ENCODE measurements at regions not wholly inside any gene's neighbourhood (a gene's known extent, or its start where the extent isn't known, plus 50 kb on each side); places are given as distances from the start of the nearest gene placed in this dataset.

DNA sequence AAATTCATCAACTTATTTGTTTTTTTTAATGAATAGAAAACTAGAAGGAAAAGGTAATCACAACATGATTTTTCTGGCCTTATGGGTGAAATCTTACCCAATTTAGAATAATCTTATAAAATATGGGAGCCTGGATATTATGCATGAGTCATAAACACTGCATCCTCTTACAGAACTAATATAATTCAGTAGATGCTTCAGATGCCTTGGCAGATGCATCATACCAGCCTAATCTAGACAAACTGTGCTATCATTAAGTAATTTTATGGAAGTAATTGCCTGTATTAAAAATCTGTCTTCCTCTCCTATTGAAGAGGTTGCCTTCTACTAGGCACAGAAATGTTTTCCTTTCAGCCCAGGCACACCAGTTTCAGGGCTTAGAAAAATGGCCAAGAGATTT is 2384.6 kb upstream of the WWC1 start:
- no peak for DNase-seq (ENCODE audit: low spot score)
- in situ Hi-C loops (cut with MboI; ENCODE audit: low pct_unique_long_range_greater_than_20kb, low sequenced_read_pairs, unreplicated experiment) = no loop called here
- TF ChIP-seq, protein P1, sequence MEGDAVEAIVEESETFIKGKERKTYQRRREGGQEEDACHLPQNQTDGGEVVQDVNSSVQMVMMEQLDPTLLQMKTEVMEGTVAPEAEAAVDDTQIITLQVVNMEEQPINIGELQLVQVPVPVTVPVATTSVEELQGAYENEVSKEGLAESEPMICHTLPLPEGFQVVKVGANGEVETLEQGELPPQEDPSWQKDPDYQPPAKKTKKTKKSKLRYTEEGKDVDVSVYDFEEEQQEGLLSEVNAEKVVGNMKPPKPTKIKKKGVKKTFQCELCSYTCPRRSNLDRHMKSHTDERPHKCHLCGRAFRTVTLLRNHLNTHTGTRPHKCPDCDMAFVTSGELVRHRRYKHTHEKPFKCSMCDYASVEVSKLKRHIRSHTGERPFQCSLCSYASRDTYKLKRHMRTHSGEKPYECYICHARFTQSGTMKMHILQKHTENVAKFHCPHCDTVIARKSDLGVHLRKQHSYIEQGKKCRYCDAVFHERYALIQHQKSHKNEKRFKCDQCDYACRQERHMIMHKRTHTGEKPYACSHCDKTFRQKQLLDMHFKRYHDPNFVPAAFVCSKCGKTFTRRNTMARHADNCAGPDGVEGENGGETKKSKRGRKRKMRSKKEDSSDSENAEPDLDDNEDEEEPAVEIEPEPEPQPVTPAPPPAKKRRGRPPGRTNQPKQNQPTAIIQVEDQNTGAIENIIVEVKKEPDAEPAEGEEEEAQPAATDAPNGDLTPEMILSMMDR (IDR thresholded peaks at IDR 0.05; ENCODE audit: extremely low read depth, insufficient read depth, missing control alignments) = no peak

DNA sequence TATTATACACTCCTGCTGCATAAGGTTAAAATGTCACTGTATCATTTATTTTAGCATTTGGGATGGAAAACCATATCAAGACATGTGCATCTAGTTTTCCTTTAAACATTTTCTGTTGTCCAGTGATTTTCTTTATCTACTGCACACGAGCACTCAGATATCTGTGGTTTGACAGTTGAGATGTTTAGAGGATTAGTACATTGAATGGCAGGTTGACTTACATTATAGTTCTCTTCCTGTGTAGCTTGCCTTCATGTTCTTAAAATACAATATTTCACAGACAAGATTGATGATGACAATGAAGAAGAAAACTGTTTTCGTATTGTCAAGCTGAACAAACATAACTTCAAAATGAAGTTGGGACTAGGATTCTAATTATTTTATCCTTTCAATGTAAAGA is 2378.4 kb upstream of the WWC1 start:
- in situ Hi-C loops (cut with MboI; ENCODE audit: low pct_unique_long_range_greater_than_20kb, low sequenced_read_pairs, unreplicated experiment) = no loop called here
- TF ChIP-seq, protein P1 (IDR thresholded peaks at IDR 0.05; ENCODE audit: extremely low read depth, insufficient read depth, missing control alignments) = no peak
- DNase-seq (ENCODE audit: low spot score) = no peak

DNA sequence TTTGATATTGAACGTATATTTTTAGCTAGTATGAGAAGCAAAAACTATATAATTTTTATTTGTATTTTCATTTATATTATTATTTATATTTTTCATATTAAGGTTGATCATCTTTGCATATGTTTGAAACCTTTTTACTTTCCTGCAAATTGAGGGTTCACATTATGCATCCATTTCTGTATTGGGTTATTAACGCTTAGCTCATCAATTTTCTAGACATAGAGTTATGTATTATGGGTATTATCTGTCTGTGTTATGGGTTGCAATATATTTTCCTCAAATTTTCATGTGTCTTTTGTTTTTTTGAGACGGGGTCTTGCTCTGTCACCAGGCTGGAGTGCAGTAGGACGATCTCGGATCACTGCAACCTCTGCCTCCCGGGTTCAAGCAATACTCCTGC is 2377.0 kb upstream of the WWC1 start:
- DNase-seq (ENCODE audit: low spot score) = no peak
- in situ Hi-C loops (cut with MboI; ENCODE audit: low pct_unique_long_range_greater_than_20kb, low sequenced_read_pairs, unreplicated experiment) = no loop called here
- TF ChIP-seq, protein P1 (IDR thresholded peaks at IDR 0.05; ENCODE audit: extremely low read depth, insufficient read depth, missing control alignments) = no peak

DNA sequence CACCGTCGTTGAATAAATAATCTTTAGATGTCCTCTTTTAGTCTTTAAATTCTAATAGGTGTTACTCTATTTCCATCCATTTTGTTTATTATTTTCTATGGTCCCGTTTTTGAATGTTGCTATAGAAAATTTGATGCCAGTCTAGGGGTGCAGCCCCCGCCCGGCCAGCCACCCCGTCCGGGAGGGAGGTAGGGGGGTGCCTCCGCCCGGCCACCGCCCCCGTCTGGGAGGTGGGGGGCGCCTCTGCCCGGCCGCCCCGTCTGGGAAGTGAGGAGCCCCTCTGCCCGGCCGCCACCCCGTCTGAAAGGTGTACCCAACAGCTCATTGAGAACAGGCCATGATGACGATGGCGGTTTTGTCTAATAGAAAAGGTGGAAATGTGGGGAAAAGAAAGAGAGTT is 2372.2 kb upstream of the WWC1 start:
- no peak for DNase-seq (ENCODE audit: low spot score)
- in situ Hi-C loops (cut with MboI; ENCODE audit: low pct_unique_long_range_greater_than_20kb, low sequenced_read_pairs, unreplicated experiment) = no loop called here

DNA sequence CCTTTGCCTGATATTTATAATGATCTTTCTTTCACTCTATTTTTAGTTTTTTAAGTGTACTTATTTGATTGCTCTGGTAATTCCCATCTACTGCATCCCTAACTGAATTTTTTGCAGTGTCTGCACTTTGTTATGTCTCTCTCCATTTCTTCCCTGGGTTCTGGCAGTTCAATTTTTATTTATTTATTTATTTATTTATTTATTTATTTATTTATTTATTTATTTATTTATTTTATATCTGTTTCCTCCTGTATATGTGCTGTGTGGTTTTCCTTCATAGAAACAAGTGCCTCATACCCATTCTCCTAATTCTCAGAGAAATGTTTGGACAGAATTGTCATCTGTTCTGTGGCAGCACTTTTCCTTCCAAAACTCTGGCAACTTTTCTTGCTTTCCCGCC is 2370.8 kb upstream of the WWC1 start:
- no peak for DNase-seq (ENCODE audit: low spot score)
- TF ChIP-seq, protein P1 (IDR thresholded peaks at IDR 0.05; ENCODE audit: extremely low read depth, insufficient read depth, missing control alignments) = no peak
- in situ Hi-C loops (cut with MboI; ENCODE audit: low pct_unique_long_range_greater_than_20kb, low sequenced_read_pairs, unreplicated experiment) = no loop called here

More for the DNA sequence above, 2372.2 kb upstream of the WWC1 start:
- TF ChIP-seq, protein P1 (IDR thresholded peaks at IDR 0.05; ENCODE audit: extremely low read depth, insufficient read depth, missing control alignments) = no peak

DNA sequence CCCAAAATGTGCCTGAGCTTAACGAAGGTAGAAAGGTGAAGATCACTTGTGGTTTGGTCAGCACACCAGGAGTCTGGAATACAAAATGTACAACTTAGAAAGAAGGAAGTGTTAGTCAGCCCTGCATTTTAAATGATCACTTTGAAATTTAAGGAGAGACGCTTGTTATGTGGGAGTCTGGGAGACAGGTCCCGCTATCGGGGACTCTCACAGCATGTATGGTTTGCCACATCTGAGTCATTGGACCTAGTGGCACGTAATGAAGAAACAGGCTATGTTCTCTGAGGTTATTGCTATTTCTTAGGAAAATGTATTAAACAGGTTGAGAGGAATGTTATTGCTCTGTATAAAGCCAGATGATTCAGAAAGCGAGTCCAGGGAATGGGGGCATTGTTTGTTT is 2362.5 kb upstream of the WWC1 start:
- no peak for DNase-seq (ENCODE audit: low spot score)
- in situ Hi-C loops (cut with MboI; ENCODE audit: low pct_unique_long_range_greater_than_20kb, low sequenced_read_pairs, unreplicated experiment) = no loop called here
- TF ChIP-seq, protein P1 (IDR thresholded peaks at IDR 0.05; ENCODE audit: extremely low read depth, insufficient read depth, missing control alignments) = no peak

DNA sequence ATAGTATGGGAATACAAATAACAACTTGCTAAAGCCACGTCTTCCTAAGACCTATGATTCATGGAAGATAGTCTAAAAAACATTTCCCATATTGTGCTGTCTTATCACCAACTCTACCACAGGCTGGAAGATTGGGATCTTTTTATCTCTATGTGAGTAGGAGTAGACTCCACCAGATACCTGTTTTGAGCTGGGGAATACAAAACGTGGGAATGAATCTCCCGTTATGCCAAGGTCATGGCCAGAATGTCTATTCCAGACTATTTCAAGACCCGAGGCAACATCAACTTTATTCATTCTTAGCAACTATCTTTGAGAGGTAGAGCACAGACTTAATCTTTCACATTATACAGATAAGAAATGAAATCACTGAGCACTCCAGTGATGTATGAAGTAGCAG is 2350.9 kb upstream of the WWC1 start:
- in situ Hi-C loops (cut with MboI; ENCODE audit: low pct_unique_long_range_greater_than_20kb, low sequenced_read_pairs, unreplicated experiment) = no loop called here
- DNase-seq (ENCODE audit: low spot score) = no peak
- TF ChIP-seq, protein P1 (IDR thresholded peaks at IDR 0.05; ENCODE audit: extremely low read depth, insufficient read depth, missing control alignments) = no peak
